Endothelial cell of umbilical vein (primary cell): ENCODE measurements at regions not wholly inside any gene's neighbourhood (a gene's known extent, or its start where the extent isn't known, plus 50 kb on each side); places are given as distances from the start of the nearest gene placed in this dataset.

Experiments
- BruUV-seq: library from RNA; stranded (reverse); fragments of 400-500 nt; replicated peaks from 2 replicates; lab custom pipeline; 2021; lab: Mats Ljungman, UMichigan
- CTCF ChIA-PET: fragments of 300-600, 350-600 bp; sonication (Branson Sonifier 250); formaldehyde crosslinking; loops from one replicate; lab custom pipeline; 2021; ENCODE audit warnings: antibody characterized with exemption, inconsistent platforms; lab: Charles Lee
- POLR2A ChIA-PET: fragments of 300-600, 350-600 bp; sonication (Branson Sonifier 250); formaldehyde crosslinking; loops from one replicate; lab custom pipeline; 2021; ENCODE audit warnings: antibody characterized with exemption, inconsistent platforms; lab: Charles Lee
- DNase-seq: peaks from one replicate; pipeline ENCODE4 v3.0.0-alpha.2; 2011; ENCODE audit warnings: low read depth, low spot score
- FAIRE-seq: peaks from 2 replicates; lab custom pipeline; 2011; peaks lifted over from hg19 to GRCh38; lab: Jason Lieb, UNC
- H2AFZ ChIP-seq: 2 replicates; pipeline ENCODE4 v1.6.0; 2012; ENCODE audit warnings: low read depth, low read length, control low read depth, inconsistent platforms
- H3K27ac ChIP-seq: 2 replicates; pipeline ENCODE4 v1.5.1; 2011; ENCODE audit warnings: low read depth, mild to moderate bottlenecking, control low read depth, low read length, moderate library complexity; ENCODE audit not compliant: insufficient read depth
- H3K27me3 ChIP-seq, 2 experiments: 2 replicates each; pipeline versions ENCODE4 v1.6.0 to v1.6.1; 2011; ENCODE audit warnings: low read length in 2 of 2, mixed read lengths in 1 of 2; ENCODE audit not compliant: control insufficient read depth in 2 of 2, insufficient read depth in 2 of 2
- H3K36me3 ChIP-seq, 2 experiments: 2 replicates in 1 of 2; 3 replicates in 1 of 2; pipeline ENCODE4 v1.5.1; 2011; ENCODE audit warnings: low read length in 2 of 2, mild to moderate bottlenecking in 1 of 2, moderate library complexity in 1 of 2; ENCODE audit not compliant: control insufficient read depth in 2 of 2, insufficient read depth in 2 of 2; ENCODE audit errors: extremely low read depth in 1 of 2
- H3K4me1 ChIP-seq: 3 replicates; pipeline ENCODE4 v1.5.1; 2011; ENCODE audit warnings: mild to moderate bottlenecking, low read length; ENCODE audit not compliant: control insufficient read depth, insufficient read depth; ENCODE audit errors: extremely low read depth
- H3K4me2 ChIP-seq: 2 replicates; pipeline ENCODE4 v1.6.1; 2011; ENCODE audit warnings: low read length, control low read depth, mixed read lengths; ENCODE audit not compliant: insufficient read depth
- H3K4me3 ChIP-seq, 3 experiments: fragments of 200-600 bp in 1 of 3; sonication (generic), shearing (Covaris generic) in 1 of 3; replicated peaks in 1 of 3; 2 replicates each; pipeline ENCODE4 v1.5.1; 2011 to 2016; ENCODE audit warnings: control low read depth in 3 of 3, low read length in 3 of 3, mild to moderate bottlenecking in 2 of 3, inconsistent platforms in 1 of 3, low read depth in 1 of 3, moderate library complexity in 1 of 3; ENCODE audit not compliant: insufficient read depth in 1 of 3
- H3K79me2 ChIP-seq: 2 replicates; pipeline ENCODE4 v1.6.0; 2012; ENCODE audit warnings: low read length, inconsistent platforms; ENCODE audit not compliant: control insufficient read depth, insufficient read depth
- H3K9ac ChIP-seq: replicated peaks from 2 replicates; pipeline ENCODE3; 2011; ENCODE audit warnings: low read length, control low read depth; ENCODE audit not compliant: insufficient read depth; ENCODE audit errors: extremely low read depth
- H3K9me1 ChIP-seq: replicated peaks from 3 replicates; pipeline ENCODE4 v1.6.0; 2011; ENCODE audit warnings: mild to moderate bottlenecking, low read length; ENCODE audit not compliant: control insufficient read depth, insufficient read depth; ENCODE audit errors: extremely low read depth
- H3K9me3 ChIP-seq: replicated peaks from 2 replicates; pipeline ENCODE4 v1.5.1; 2012; ENCODE audit warnings: low read length, inconsistent platforms; ENCODE audit not compliant: control insufficient read depth, insufficient read depth
- H4K20me1 ChIP-seq: replicated peaks from 2 replicates; pipeline ENCODE3; 2011; ENCODE audit warnings: mild to moderate bottlenecking, low read length; ENCODE audit not compliant: control insufficient read depth, insufficient read depth; ENCODE audit errors: extremely low read depth
- CTCF ChIP-seq, 2 donors: IDR thresholded peaks; 1 replicate in 1 of 2; 2 replicates in 1 of 2; pipeline ENCODE4 v1.5.1; 2011; ENCODE audit warnings: low read length in 2 of 2, mild to moderate bottlenecking in 2 of 2, moderate library complexity in 2 of 2, control low read depth in 1 of 2, inconsistent platforms in 1 of 2, low read depth in 1 of 2; ENCODE audit not compliant: insufficient read depth in 1 of 2; ENCODE audit errors: extremely low read depth in 1 of 2
- EZH2 ChIP-seq: IDR thresholded peaks from 2 replicates; pipeline ENCODE4 v1.6.1; 2012; ENCODE audit warnings: borderline replicate concordance, low read depth, mild to moderate bottlenecking, moderate library complexity, low read length, inconsistent platforms; ENCODE audit not compliant: severe bottlenecking
- FOS ChIP-seq: IDR thresholded peaks from 2 replicates; pipeline ENCODE4 v1.6.1; 2011; ENCODE audit warnings: mild to moderate bottlenecking, low read length, moderate library complexity, borderline replicate concordance; ENCODE audit not compliant: insufficient read depth
- GATA2 ChIP-seq: IDR thresholded peaks from 2 replicates; pipeline ENCODE4 v1.7.0; 2011; ENCODE audit warnings: low read depth, mild to moderate bottlenecking, moderate library complexity, mixed read lengths, low read length; ENCODE audit not compliant: insufficient read length, insufficient read depth
- MAX ChIP-seq: IDR thresholded peaks from 2 replicates; pipeline ENCODE4 v1.6.1; 2011; ENCODE audit not compliant: insufficient read depth, insufficient read length
- MYC ChIP-seq: IDR thresholded peaks from one replicate; pipeline ENCODE4 v1.6.1; 2011; ENCODE audit warnings: mild to moderate bottlenecking, low read depth, low read length
- dilution Hi-C: fragments of 300-500 bp; cut with MboI; formaldehyde crosslinking; loops from one replicate; pipeline ENCODE4 v1.15.0; 2019; ENCODE audit warnings: low sequenced_read_pairs; ENCODE audit not compliant: extremely low pct_ligation_motif_present
- intact Hi-C: fragments of 100-400 bp; cut with micrococcal nuclease; formaldehyde crosslinking; loops from one replicate; pipeline ENCODE4 v1.10.0; 2022

GRCh38 chr20:7362601-7363000 lies 577.7 kb downstream of the HAO1 start:
- ChIA-PET CTCF (interaction anchor here (1.1 to 1.3 kb wide), 2 partner anchors 16 to 77 kb away, joined by 3 read pairs; no protein-coding TSS in a partner anchor), POLR2A (no interaction called here)
- DNase-seq (peak; percentile 19), FAIRE-seq (no peak)
- Histone ChIP-seq H3K9me1 (no peaks in the 10 kb centered on the region), H2AFZ (no peak overlapping the region), H3K27ac (no peak overlapping the region), H3K9me3 (no peaks in the 10 kb centered on the region), H3K36me3 (no peaks in the 10 kb centered on the region), H3K4me2 (no peak overlapping the region), H4K20me1 (no peaks in the 10 kb centered on the region), H3K4me1 (no peaks in the 10 kb centered on the region), H3K27me3 (no peaks in the 10 kb centered on the region), H3K4me3 (no peak overlapping the region), H3K79me2 (no peaks in the 10 kb centered on the region), H3K9ac (no peak overlapping the region)
- TF ChIP-seq MYC = no peak
- TF ChIP-seq CTCF (IDR thresholded peaks at IDR 0.05; ENCODE audit: extremely low read depth in 1 of 2, insufficient read depth in 1 of 2, low read depth in 1 of 2, low read length in 2 of 2) = no peak
- no peak for TF ChIP-seq MAX
- no peak for TF ChIP-seq EZH2
- TF ChIP-seq GATA2 = no peak
- TF ChIP-seq FOS = peak; percentile 33
- intact Hi-C loops = no loop called here
- dilution Hi-C loops = no loop called here
- BruUV-seq = no TSS peak
